ENCODE measurements at regions not wholly inside any gene's neighbourhood (a gene's known extent, or its start where the extent isn't known, plus 50 kb on each side); places are given as distances from the start of the nearest gene placed in this dataset.

- FAIRE-seq (no peak), ATAC-seq (no peak), DNase-seq (ENCODE audit: extremely low read depth in 1 of 4, low spot score in 3 of 4) (no peak)
- TF ChIP-seq CREB3L1 (IDR thresholded peaks at IDR 0.05; ENCODE audit: borderline replicate concordance, low read depth): no peak
- intact Hi-C loops (cut with micrococcal nuclease): no loop called here
- Histone ChIP-seq H3K36me3 (ENCODE audit: control insufficient read depth, insufficient read depth, low read length) (no peaks in the 10 kb centered on the region), H3K9me3 (replicated peaks; ENCODE audit: control insufficient read depth, insufficient read depth, low read depth, low read length) (no peaks in the 10 kb centered on the region), H3K4me3 (no peak overlapping the region), H3K27me3 (ENCODE audit: control insufficient read depth in 2 of 2, insufficient read depth in 2 of 2, low read length in 2 of 2) (no peaks in the 10 kb centered on the region), H3K4me1 (replicated peaks in 1 of 2; ENCODE audit: control insufficient read depth in 2 of 2, insufficient read depth in 2 of 2, low read length in 2 of 2) (no peaks in the 10 kb centered on the region), H3K9me1 (ENCODE audit: control insufficient read depth, insufficient read depth, low read length) (no peaks in the 10 kb centered on the region), H3K27ac (ENCODE audit: extremely low read depth, low read depth, low read length) (no peak overlapping the region), H3K9ac (ENCODE audit: insufficient read depth in 1 of 2, low read depth in 2 of 2, low read length in 2 of 2) (no peak overlapping the region), H3K79me2 (ENCODE audit: control insufficient read depth, insufficient read depth, low read length) (no peaks in the 10 kb centered on the region), H3K4me2 (ENCODE audit: insufficient read depth, low read length) (no peak overlapping the region), H4K20me1 (replicated peaks; ENCODE audit: control insufficient read depth, insufficient read depth, low read length) (no peaks in the 10 kb centered on the region), H2AFZ (ENCODE audit: low read depth, low read length) (no peak overlapping the region)
- in situ Hi-C loops (cut with MboI): no loop called here
- POLR2A ChIA-PET: no interaction called here
- CTCF ChIA-PET (ENCODE audit: low intra/inter-chr PET ratio): no interaction called here
- no TSS peak for BruUV-seq (replicated peaks)
- 0% methylated on average over 6 of the region's 6 CpGs for WGBS (ENCODE audit: insufficient coverage, low coverage, missing lambda C conversion rate)
Observed at GRCh38 chr2:239651859-239652258, 251.0 kb upstream of the HDAC4 start.

DNA sequence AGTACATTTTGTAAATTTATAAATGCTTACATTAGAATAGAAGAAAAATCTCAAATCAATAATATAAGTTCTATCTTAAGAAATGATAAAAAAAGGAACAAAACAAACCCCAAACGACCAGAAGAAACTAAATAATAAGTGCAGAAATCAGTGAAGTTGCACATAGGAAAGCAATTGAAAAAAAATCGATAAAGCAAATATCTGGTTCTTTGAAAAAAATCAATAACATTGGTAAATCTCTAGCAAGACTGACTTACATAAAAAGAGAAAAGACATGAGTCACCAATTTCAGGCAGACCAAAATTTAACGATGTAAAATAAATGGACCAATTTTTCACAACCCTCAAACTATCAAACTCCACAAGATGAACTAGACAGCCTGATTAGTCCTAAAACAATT lies 249.9 kb upstream of the HDAC4 start:
- Histone ChIP-seq H4K20me1 (replicated peaks; ENCODE audit: control insufficient read depth, insufficient read depth, low read length) (no peaks in the 10 kb centered on the region), H3K27me3 (ENCODE audit: control insufficient read depth in 2 of 2, insufficient read depth in 2 of 2, low read length in 2 of 2) (peaks cover 0 to 7% of the 10 kb centered on the region in 2 experiments; a peak in 1 of 5 replicates), H3K9me1 (ENCODE audit: control insufficient read depth, insufficient read depth, low read length) (no peaks in the 10 kb centered on the region), H3K4me3 (no peak overlapping the region), H3K27ac (ENCODE audit: extremely low read depth, low read depth, low read length) (no peak overlapping the region), H2AFZ (ENCODE audit: low read depth, low read length) (no peak overlapping the region), H3K9me3 (replicated peaks; ENCODE audit: control insufficient read depth, insufficient read depth, low read depth, low read length) (no peaks in the 10 kb centered on the region), H3K79me2 (ENCODE audit: control insufficient read depth, insufficient read depth, low read length) (no peaks in the 10 kb centered on the region), H3K4me1 (replicated peaks in 1 of 2; ENCODE audit: control insufficient read depth in 2 of 2, insufficient read depth in 2 of 2, low read length in 2 of 2) (no peaks in the 10 kb centered on the region), H3K36me3 (ENCODE audit: control insufficient read depth, insufficient read depth, low read length) (no peaks in the 10 kb centered on the region), H3K9ac (ENCODE audit: insufficient read depth in 1 of 2, low read depth in 2 of 2, low read length in 2 of 2) (no peak overlapping the region), H3K4me2 (ENCODE audit: insufficient read depth, low read length) (no peak overlapping the region)
- 0% methylated on average over 2 of the region's 3 CpGs for WGBS (ENCODE audit: insufficient coverage, low coverage, missing lambda C conversion rate)
- no peak for FAIRE-seq
- ChIA-PET POLR2A (no interaction called here), CTCF (ENCODE audit: low intra/inter-chr PET ratio) (no interaction called here)
- no peak for DNase-seq (ENCODE audit: extremely low read depth in 1 of 4, low spot score in 3 of 4)
- BruUV-seq (replicated peaks): no TSS peak
- in situ Hi-C loops (cut with MboI) (no loop called here), intact Hi-C loops (cut with micrococcal nuclease) (no loop called here)
- ATAC-seq: no peak
- TF ChIP-seq HDAC2 (IDR thresholded peaks at IDR 0.05) (no peak), GATAD2B (IDR thresholded peaks at IDR 0.05; ENCODE audit: borderline replicate concordance) (no peak), ATF4 (CRISPR knock-in tag; IDR thresholded peaks at IDR 0.05) (no peak), CBFA2T2 (conservative IDR thresholded peaks at IDR 0.05) (no peak), ZNF134 (CRISPR knock-in tag; conservative IDR thresholded peaks at IDR 0.05) (no peak), ZNF717 (CRISPR knock-in tag; IDR thresholded peaks at IDR 0.05) (no peak)
- TF ChIP-seq, protein P1, sequence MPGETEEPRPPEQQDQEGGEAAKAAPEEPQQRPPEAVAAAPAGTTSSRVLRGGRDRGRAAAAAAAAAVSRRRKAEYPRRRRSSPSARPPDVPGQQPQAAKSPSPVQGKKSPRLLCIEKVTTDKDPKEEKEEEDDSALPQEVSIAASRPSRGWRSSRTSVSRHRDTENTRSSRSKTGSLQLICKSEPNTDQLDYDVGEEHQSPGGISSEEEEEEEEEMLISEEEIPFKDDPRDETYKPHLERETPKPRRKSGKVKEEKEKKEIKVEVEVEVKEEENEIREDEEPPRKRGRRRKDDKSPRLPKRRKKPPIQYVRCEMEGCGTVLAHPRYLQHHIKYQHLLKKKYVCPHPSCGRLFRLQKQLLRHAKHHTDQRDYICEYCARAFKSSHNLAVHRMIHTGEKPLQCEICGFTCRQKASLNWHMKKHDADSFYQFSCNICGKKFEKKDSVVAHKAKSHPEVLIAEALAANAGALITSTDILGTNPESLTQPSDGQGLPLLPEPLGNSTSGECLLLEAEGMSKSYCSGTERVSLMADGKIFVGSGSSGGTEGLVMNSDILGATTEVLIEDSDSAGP (CRISPR knock-in tag; IDR thresholded peaks at IDR 0.05): no peak
